ENCODE measurements at regions not wholly inside any gene's neighbourhood (a gene's known extent, or its start where the extent isn't known, plus 50 kb on each side); places are given as distances from the start of the nearest gene placed in this dataset.

DNA sequence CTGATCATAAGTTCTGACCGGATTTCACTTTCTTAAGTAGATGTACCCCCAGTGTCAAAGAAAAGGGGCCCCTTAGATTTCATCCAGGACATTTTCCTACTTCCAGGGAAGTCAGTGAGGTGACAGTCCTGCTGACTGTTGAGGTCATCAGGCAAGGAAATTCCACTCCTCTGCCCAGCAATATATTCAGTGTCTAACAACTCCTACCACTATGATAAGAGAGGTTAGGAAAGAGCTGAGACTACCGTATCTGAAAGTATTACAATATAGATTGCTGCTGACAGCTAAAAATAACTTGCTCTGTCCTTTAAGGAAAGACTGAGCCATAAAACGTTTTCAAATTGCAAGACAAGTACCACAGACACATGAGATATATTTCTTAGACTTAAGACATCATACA lies 325.1 kb downstream of the EFNB2 start:
- H3K9me3 Mint-ChIP-seq = no peaks in the 10 kb centered on the region
- H3K36me3 Mint-ChIP-seq (ENCODE audit: low read depth) = no peaks in the 10 kb centered on the region
- CTCF ChIA-PET = no interaction called here

DNA sequence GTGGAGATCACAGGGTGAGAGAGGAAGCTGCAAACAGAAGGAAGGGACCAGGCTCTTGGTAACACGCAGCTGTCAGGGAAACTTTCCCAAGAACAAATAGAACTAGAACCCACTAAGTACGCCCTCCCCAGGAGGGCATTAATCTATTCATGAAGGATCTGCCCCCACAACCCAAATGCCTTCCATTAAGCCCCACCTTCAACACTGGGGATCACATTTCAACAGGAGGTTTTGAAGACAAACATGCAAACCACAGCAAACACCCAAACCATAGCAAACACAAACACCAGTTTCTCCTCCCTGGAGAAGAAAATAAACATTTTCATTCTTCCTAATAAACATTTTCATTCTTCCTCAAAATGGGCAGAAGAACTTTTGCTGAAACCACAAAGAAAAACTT lies 329.6 kb downstream of the EFNB2 start:
- Mint-ChIP-seq H3K36me3 (ENCODE audit: low read depth) (no peaks in the 10 kb centered on the region), H3K9me3 (no peaks in the 10 kb centered on the region)
- POLR2A ChIA-PET = no interaction called here

More for the DNA sequence above, 325.1 kb downstream of the EFNB2 start:
- Mint-ChIP-seq H3K4me3 (no peak overlapping the region), H3K4me1 (no peaks in the 10 kb centered on the region), H3K27ac (no peak overlapping the region), H3K27me3 (no peaks in the 10 kb centered on the region)
- POLR2A ChIA-PET = no interaction called here
- DNase-seq = no peak

DNA sequence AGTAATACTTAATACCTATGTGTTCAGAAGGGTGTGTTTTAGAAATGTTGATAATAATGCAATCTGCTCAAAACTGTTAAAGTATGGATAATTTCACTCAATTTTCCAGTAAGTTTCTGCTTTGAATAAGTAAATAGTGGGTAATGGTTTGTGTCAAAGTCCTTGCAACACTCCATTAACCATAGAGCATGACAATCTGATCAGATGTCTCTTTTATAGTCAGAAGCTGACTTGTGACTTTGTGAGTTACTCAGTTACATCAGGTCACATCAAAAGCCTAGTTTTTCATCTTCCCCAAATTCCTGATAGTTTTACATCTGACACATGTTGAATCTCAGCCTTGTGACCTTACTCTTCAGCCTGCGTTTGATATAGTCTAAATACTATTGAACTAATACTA lies 338.0 kb downstream of the EFNB2 start:
- DNase-seq = no peak
- Mint-ChIP-seq H3K4me3 (no peak overlapping the region), H3K27ac (no peak overlapping the region), H3K9me3 (no peaks in the 10 kb centered on the region), H3K4me1 (no peaks in the 10 kb centered on the region), H3K36me3 (ENCODE audit: low read depth) (no peaks in the 10 kb centered on the region), H3K27me3 (no peaks in the 10 kb centered on the region)
- ChIA-PET CTCF (no interaction called here), POLR2A (no interaction called here)

More for the DNA sequence above, 329.6 kb downstream of the EFNB2 start:
- Mint-ChIP-seq H3K4me1 (no peaks in the 10 kb centered on the region), H3K27me3 (no peaks in the 10 kb centered on the region), H3K4me3 (no peak overlapping the region), H3K27ac (no peak overlapping the region)
- no peak for DNase-seq
- CTCF ChIA-PET = no interaction called here

DNA sequence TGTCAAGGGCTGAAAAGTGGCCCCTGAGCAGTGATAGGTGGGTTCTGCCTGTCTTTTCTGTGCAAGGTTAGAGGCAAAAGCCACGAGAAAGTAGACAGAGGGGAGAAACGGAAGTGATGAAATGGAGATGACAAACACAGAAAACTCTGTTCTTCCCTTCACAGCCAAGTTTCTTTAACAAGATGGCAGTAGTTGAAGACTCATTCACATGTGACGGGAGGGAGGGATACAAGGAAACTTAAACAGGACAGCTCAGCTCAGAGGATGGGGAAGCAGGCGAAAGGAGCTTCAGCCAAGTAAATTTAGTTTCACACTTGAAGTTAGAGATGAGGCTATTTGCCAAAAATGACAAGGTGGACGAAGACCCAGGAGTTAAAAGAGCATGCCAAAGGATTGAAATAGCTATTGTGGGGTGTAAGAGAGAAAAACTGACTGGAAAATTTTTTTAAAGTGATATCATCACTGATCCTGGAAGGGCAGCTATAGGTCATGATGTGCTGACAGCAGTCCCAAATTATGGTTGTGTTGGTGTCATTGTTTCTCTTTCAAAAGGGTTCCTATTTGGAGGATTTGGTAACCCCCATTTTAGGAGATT lies 347.9 kb downstream of the EFNB2 start:
- no peak for DNase-seq
- Mint-ChIP-seq H3K9me3 (peaks cover 3% of the 10 kb centered on the region), H3K36me3 (ENCODE audit: low read depth) (no peaks in the 10 kb centered on the region), H3K27ac (no peak overlapping the region), H3K27me3 (no peaks in the 10 kb centered on the region), H3K4me3 (no peak overlapping the region), H3K4me1 (no peaks in the 10 kb centered on the region)
- POLR2A ChIA-PET = no interaction called here
- CTCF ChIA-PET = no interaction called here

DNA sequence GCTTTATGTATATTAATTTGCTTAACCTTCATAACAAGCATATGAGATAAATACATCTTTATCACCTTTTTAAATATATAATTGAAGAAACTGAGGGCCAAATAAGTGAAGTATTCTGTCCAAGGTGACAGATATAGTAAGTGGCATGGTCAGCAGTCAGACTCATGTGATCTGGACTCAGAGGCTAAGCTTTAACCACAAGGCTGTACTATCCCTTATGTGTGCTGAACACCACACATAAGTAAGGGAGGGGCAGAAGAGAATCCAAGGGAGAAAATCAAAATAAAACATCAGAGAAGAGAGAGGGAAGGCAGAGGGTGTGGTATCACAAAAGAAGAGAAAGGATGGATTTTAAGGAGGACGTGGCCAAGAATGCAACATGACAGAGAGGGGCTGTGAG lies 348.4 kb downstream of the EFNB2 start:
- no peaks in the 10 kb centered on the region for H3K27me3 Mint-ChIP-seq
- CTCF ChIA-PET = no interaction called here
- H3K9me3 Mint-ChIP-seq = peaks cover 3% of the 10 kb centered on the region
- no peaks in the 10 kb centered on the region for H3K4me1 Mint-ChIP-seq
- no peaks in the 10 kb centered on the region for H3K36me3 Mint-ChIP-seq (ENCODE audit: low read depth)
- DNase-seq = no peak
- POLR2A ChIA-PET = no interaction called here
- no peak overlapping the region for H3K27ac Mint-ChIP-seq
- no peak overlapping the region for H3K4me3 Mint-ChIP-seq

DNA sequence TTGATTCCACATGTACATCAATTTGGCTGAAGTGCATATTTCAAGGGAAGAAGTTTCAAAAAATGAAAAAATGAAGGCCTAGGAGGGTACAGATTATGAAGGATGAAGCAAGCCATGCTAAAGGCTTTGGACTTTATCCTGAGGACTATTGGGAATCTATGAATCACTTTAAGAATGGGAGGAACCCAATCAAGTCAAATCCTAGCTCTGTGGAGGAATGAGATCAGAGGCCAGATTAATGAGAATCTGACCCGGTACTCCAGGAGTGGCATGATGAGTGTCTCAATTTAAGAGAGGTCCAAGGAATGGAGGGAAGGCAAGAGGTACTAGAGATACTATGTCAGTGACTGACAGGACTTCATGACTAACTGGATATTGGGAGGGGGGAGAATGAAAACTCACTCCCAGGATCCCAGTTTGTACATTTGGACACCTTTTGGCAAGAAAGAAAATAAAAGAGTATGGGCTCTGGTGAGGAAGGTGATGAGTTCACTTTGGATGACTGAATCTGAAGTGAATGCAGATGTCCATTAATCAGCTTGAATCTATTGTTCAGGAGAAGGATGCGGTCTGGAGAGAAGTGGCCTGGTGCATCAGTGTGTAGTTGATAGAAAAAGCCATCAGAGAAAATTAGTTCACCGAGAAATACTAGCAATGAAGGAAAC lies 349.0 kb downstream of the EFNB2 start:
- no peaks in the 10 kb centered on the region for H3K4me1 Mint-ChIP-seq
- POLR2A ChIA-PET = no interaction called here
- no peak overlapping the region for H3K27ac Mint-ChIP-seq
- H3K36me3 Mint-ChIP-seq (ENCODE audit: low read depth) = no peaks in the 10 kb centered on the region
- H3K4me3 Mint-ChIP-seq = no peak overlapping the region
- H3K27me3 Mint-ChIP-seq = no peaks in the 10 kb centered on the region
- CTCF ChIA-PET = no interaction called here
- no peak for DNase-seq
- H3K9me3 Mint-ChIP-seq = peaks cover 3% of the 10 kb centered on the region

DNA sequence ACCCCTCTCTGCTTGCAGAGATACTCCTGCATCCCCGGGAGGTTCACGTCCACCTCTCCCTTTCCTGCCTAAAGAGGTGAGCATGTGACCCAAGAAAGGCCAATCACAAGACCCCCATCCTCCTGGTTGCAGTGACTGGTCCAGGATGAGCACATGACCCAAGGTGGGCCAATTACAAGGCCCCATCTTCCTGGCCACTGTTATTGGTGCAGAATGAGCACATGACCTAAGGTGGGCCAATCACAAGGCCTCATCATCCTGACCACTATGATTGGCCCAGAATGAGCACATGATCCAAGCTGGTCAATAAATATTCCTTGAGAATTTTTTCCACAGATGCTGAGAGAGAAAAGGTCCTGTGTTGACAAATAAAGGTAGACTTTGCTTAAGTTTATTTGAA lies 350.7 kb downstream of the EFNB2 start:
- DNase-seq = no peak
- Mint-ChIP-seq H3K4me1 (no peaks in the 10 kb centered on the region), H3K4me3 (no peak overlapping the region), H3K36me3 (ENCODE audit: low read depth) (no peaks in the 10 kb centered on the region), H3K27me3 (no peaks in the 10 kb centered on the region), H3K9me3 (peaks cover 3% of the 10 kb centered on the region), H3K27ac (no peak overlapping the region)
- CTCF ChIA-PET = no interaction called here
- POLR2A ChIA-PET = no interaction called here

DNA sequence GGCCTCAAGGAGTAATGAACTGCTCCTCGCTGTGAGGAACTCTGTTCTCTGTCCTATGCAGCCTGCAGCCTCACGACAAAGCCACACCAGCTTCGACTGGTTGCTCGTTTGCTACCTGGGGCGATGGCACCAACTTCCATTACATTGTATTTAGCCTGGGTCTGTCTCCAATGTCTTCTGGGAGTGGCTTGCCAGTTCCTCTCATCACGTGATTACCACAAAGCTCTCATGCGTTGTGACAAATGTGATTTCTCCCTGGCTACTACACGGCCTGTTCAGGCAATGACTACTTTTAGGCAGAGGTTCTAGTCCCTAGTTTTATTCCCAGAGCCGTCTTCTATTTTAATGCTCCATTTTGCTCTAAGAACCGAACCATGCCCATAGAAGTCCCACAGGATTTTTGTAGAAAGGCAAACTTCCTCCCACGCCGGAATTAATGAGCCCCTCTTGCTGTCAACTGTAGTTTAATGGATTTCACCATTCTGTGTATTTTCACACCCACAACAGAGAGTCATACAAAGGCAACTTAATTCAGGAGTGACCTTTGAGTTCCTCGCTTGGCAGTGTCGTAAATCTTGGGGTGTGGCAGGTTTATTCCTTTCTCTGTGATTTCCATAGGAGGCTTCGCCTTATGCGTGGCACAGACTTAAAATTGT lies 351.9 kb downstream of the EFNB2 start:
- Mint-ChIP-seq H3K4me1 (no peaks in the 10 kb centered on the region), H3K27ac (no peak overlapping the region), H3K9me3 (peaks cover 3% of the 10 kb centered on the region), H3K4me3 (no peak overlapping the region), H3K27me3 (no peaks in the 10 kb centered on the region), H3K36me3 (ENCODE audit: low read depth) (no peaks in the 10 kb centered on the region)
- CTCF ChIA-PET = no interaction called here
- no peak for DNase-seq
- POLR2A ChIA-PET = no interaction called here

DNA sequence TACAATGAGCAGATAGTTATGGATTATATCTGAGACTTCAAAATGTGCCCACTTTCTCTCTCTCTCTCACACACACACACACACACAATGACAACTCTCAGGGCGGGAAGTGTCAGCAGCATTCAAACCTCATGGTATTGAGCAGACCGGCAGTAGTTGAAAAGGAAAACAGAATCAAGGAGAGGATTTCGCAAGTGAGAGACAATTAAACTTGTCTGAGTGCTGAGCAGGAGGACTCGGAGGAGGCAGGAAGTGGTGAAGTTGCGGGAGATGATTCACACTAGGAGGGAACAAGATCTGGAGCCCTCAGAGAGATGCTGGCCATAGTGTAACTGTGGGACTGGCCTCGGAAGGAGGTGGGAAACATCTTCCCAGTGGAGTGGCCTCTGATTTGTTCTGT lies 353.1 kb downstream of the EFNB2 start:
- H3K27me3 Mint-ChIP-seq = no peaks in the 10 kb centered on the region
- no peak overlapping the region for H3K4me3 Mint-ChIP-seq
- H3K9me3 Mint-ChIP-seq = peaks cover 3% of the 10 kb centered on the region
- no peaks in the 10 kb centered on the region for H3K4me1 Mint-ChIP-seq
- no peaks in the 10 kb centered on the region for H3K36me3 Mint-ChIP-seq (ENCODE audit: low read depth)
- DNase-seq = no peak
- ChIA-PET CTCF (no interaction called here), POLR2A (no interaction called here)
- H3K27ac Mint-ChIP-seq = no peak overlapping the region

DNA sequence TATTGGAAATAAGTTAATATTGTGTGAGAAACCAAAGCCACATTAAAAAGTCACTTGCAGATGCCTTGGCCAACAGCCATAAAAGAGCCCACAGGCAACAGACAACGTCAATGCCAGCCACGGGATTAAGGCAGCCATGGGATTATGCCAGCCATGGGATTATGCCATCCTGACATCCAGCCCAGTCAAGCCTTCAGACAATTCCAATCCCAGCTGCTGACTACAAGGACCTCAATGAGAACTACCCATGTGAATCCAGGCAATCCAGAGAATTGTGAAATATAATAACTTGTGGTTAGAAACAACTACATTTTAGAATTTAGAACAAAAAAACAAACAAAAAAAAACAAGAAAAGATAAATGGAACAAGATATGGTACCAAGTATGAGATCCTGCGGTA lies 356.6 kb downstream of the EFNB2 start:
- no peaks in the 10 kb centered on the region for H3K4me1 Mint-ChIP-seq
- H3K27me3 Mint-ChIP-seq = no peaks in the 10 kb centered on the region
- ChIA-PET POLR2A (no interaction called here), CTCF (no interaction called here)
- no peak overlapping the region for H3K4me3 Mint-ChIP-seq
- H3K9me3 Mint-ChIP-seq = no peaks in the 10 kb centered on the region
- H3K36me3 Mint-ChIP-seq (ENCODE audit: low read depth) = no peaks in the 10 kb centered on the region
- no peak overlapping the region for H3K27ac Mint-ChIP-seq
- no peak for DNase-seq

DNA sequence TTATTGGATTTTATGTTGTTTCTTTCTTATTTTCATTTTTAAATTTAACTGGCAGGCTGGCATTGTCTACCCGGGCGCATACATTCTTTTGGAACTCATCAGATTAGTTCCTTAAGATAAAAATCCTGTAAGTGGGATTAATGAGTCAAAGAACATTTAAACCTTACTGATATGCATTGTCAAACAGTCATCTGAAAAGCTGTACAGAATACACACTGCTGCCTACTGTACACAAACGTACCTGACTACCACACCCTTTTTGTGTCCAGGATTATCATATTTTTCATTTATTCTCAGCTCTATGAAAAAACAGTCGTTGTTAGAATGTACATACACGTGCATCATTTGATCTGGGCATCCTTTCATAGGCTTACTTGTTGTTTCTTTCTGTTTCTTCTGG lies 358.3 kb downstream of the EFNB2 start:
- POLR2A ChIA-PET = no interaction called here
- Mint-ChIP-seq H3K27ac (no peak overlapping the region), H3K4me1 (no peaks in the 10 kb centered on the region), H3K4me3 (no peak overlapping the region), H3K27me3 (no peaks in the 10 kb centered on the region), H3K9me3 (no peaks in the 10 kb centered on the region), H3K36me3 (ENCODE audit: low read depth) (no peaks in the 10 kb centered on the region)
- DNase-seq = no peak
- CTCF ChIA-PET = no interaction called here

DNA sequence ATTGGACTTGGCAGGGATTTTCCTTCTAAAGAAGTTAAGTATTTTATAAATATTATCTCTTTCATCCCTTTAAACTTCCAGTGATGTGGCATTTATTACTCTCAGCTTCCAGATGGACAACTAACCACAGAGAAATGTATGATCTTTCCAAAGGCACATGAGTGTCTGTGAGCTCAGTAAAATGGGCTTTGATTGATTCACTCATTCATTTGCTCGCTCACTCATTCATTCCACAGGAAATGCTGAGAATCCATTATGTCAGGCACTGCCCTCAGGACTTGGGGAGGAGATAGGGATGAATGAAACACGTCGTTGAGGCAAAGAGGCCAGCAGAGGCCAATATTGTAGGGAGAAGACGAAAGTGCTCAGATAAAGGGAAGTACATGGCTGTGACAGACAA lies 359.3 kb downstream of the EFNB2 start:
- ChIA-PET POLR2A (no interaction called here), CTCF (no interaction called here)
- no peaks in the 10 kb centered on the region for H3K9me3 Mint-ChIP-seq
- no peaks in the 10 kb centered on the region for H3K27me3 Mint-ChIP-seq
- H3K4me3 Mint-ChIP-seq = no peak overlapping the region
- H3K27ac Mint-ChIP-seq = no peak overlapping the region
- DNase-seq = no peak
- no peaks in the 10 kb centered on the region for H3K4me1 Mint-ChIP-seq
- H3K36me3 Mint-ChIP-seq (ENCODE audit: low read depth) = no peaks in the 10 kb centered on the region

DNA sequence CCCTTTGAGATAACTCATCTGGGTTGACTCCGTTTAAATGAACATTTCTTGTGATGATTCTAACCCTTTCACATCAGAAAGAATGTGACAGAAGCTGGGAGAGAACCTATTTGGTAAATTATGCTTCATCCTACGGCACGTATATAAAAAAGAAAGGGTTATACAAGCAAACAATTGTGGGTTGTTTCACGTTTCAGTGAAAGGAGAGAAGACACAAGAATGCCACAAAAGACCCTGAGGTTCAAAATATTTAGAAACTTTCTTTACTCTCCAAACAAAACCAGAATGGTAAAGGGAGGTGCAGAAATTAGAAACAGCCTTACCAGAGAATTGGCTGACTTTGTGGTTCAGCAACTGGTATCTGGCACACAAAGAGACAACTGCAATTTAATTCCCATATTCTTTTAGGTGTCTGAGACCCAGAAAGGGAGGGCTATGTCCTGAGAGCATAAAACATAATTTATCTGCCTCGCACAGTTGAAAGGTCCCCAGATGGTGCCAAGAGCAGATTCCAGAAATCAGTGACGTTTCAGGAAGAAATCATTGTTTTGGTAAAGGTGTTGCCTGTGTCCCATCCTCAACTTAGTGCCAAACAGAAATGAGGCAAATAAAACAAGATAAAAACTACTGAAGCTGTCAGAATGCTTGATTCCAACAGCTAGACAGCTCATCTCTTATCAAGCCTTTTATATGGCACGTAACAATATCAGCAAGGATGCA lies 361.4 kb downstream of the EFNB2 start:
- ChIA-PET POLR2A (no interaction called here), CTCF (no interaction called here)
- Mint-ChIP-seq H3K4me1 (no peaks in the 10 kb centered on the region), H3K4me3 (no peak overlapping the region), H3K27me3 (no peaks in the 10 kb centered on the region), H3K36me3 (ENCODE audit: low read depth) (no peaks in the 10 kb centered on the region), H3K27ac (no peak overlapping the region), H3K9me3 (no peaks in the 10 kb centered on the region)
- no peak for DNase-seq

DNA sequence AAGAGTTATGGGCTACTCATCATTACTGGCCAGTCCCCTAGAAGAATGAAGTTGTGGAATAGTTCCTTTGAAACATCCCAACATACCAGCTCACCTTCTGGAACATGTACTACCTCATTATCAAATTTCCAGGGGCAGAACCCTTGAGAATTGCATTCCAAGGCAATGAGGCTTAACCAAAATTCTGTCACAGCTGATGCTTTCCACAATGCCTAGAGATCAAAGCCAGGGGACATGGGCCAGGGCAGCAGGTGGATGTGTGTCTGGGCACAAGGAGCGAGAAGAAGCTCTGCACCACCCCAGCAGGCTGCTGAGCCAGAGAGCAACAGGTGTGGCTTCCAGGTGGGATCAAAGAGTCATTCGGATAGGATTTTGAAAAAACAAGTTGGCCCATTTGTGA lies 362.1 kb downstream of the EFNB2 start:
- Mint-ChIP-seq H3K36me3 (ENCODE audit: low read depth) (no peaks in the 10 kb centered on the region), H3K9me3 (no peaks in the 10 kb centered on the region), H3K27ac (no peak overlapping the region), H3K4me1 (no peaks in the 10 kb centered on the region), H3K27me3 (no peaks in the 10 kb centered on the region), H3K4me3 (no peak overlapping the region)
- no peak for DNase-seq
- CTCF ChIA-PET = no interaction called here
- POLR2A ChIA-PET = no interaction called here
